IMR-90 (cell line): ENCODE measurements at regions not wholly inside any gene's neighbourhood (a gene's known extent, or its start where the extent isn't known, plus 50 kb on each side); places are given as distances from the start of the nearest gene placed in this dataset.

Experiments used
- ATAC-seq: fragments of 200-7000 bp; cut with Tn5 transposase; 2 replicates; pipeline ENCODE4 v1.9.1; 2020; ENCODE audit warnings: low read depth, mild to moderate bottlenecking, moderate library complexity
- BruUV-seq: library from RNA; stranded (reverse); fragments of 400-500 nt; replicated peaks from 2 replicates; lab custom pipeline; 2021; lab: Mats Ljungman, UMichigan
- CTCF ChIA-PET: fragments of 300-600 bp; formaldehyde crosslinking; extraction: SDS; loops from one replicate; lab custom pipeline; 2021; ENCODE audit warnings: antibody characterized with exemption; lab: Yijun Ruan, JAX
- POLR2A ChIA-PET: fragments of 300-600 bp; sonication (Branson Sonifier 250); formaldehyde crosslinking; loops from one replicate; lab custom pipeline; 2022; ENCODE audit warnings: antibody characterized with exemption; ENCODE audit not compliant: unreplicated experiment; lab: Charles Lee
- DNase-seq: peaks from one replicate; pipeline ENCODE4 v3.0.0; 2013
- H2AFZ ChIP-seq: replicated peaks from 2 replicates; pipeline ENCODE3; 2013; ENCODE audit warnings: low read length, mild to moderate bottlenecking; ENCODE audit not compliant: poor library complexity
- H2AK5ac ChIP-seq: 2 replicates; pipeline ENCODE4 v1.6.1; 2013; ENCODE audit warnings: low read depth, low read length, inconsistent platforms
- H2AK9ac ChIP-seq: replicated peaks from 2 replicates; pipeline ENCODE3; 2013; ENCODE audit warnings: mild to moderate bottlenecking, low read depth, low read length, moderate library complexity; ENCODE audit not compliant: poor library complexity
- H2BK120ac ChIP-seq: 2 replicates; pipeline ENCODE4 v1.6.1; 2013; ENCODE audit warnings: low read depth, low read length, inconsistent platforms
- H2BK15ac ChIP-seq: 3 replicates; pipeline ENCODE4 v1.6.1; 2013; ENCODE audit warnings: low read depth, low read length, inconsistent platforms
- H2BK20ac ChIP-seq: 2 replicates; pipeline ENCODE4 v1.6.1; 2013; ENCODE audit warnings: low read depth, mild to moderate bottlenecking, inconsistent platforms, low read length, moderate library complexity
- H2BK5ac ChIP-seq: 2 replicates; pipeline ENCODE4 v1.6.1; 2013; ENCODE audit warnings: mild to moderate bottlenecking, low read depth, low read length, inconsistent platforms; ENCODE audit not compliant: poor library complexity, severe bottlenecking
- H3K14ac ChIP-seq: replicated peaks from 2 replicates; pipeline ENCODE4 v1.6.1; 2013; ENCODE audit warnings: low read depth, low read length, inconsistent platforms
- H3K18ac ChIP-seq: 2 replicates; pipeline ENCODE4 v1.6.1; 2013; ENCODE audit warnings: low read depth, low read length, control low read depth
- H3K23ac ChIP-seq: 2 replicates; pipeline ENCODE4 v1.6.1; 2013; ENCODE audit warnings: low read depth, low read length, inconsistent platforms
- H3K27ac ChIP-seq: 2 replicates; pipeline ENCODE4 v1.5.1; 2013; ENCODE audit warnings: mild to moderate bottlenecking, control low read depth, low read length; ENCODE audit not compliant: insufficient read depth
- H3K27me3 ChIP-seq: 2 replicates; pipeline ENCODE4 v1.6.1; 2013; ENCODE audit warnings: low read length; ENCODE audit not compliant: control insufficient read depth, insufficient read depth
- H3K36me3 ChIP-seq: 2 replicates; pipeline ENCODE4 v1.6.1; 2013; ENCODE audit warnings: low read length, mixed read lengths; ENCODE audit not compliant: control insufficient read depth, insufficient read depth
- H3K4ac ChIP-seq: 2 replicates; pipeline ENCODE4 v1.6.1; 2013; ENCODE audit warnings: low read depth, low read length, inconsistent platforms
- H3K4me1 ChIP-seq: 2 replicates; pipeline ENCODE4 v1.6.1; 2013; ENCODE audit warnings: low read length, mixed read lengths; ENCODE audit not compliant: control insufficient read depth, insufficient read depth
- H3K4me2 ChIP-seq: 2 replicates; pipeline ENCODE4 v1.6.1; 2013; ENCODE audit warnings: low read depth, mild to moderate bottlenecking, control low read depth, low read length, moderate library complexity
- H3K4me3 ChIP-seq: 2 replicates; pipeline ENCODE4 v1.5.1; 2013; ENCODE audit warnings: low read depth, mild to moderate bottlenecking, control low read depth, low read length, moderate library complexity; ENCODE audit not compliant: insufficient read depth
- H3K56ac ChIP-seq: 2 replicates; pipeline ENCODE4 v1.6.1; 2013; ENCODE audit warnings: low read length, inconsistent platforms; ENCODE audit not compliant: insufficient read depth; ENCODE audit errors: extremely low read depth
- H3K79me1 ChIP-seq, 2 experiments: 2 replicates each; pipeline ENCODE4 v1.6.1; 2013; ENCODE audit warnings: low read length in 2 of 2, inconsistent platforms in 1 of 2, low read depth in 1 of 2
- H3K9ac ChIP-seq: 2 replicates; pipeline ENCODE4 v1.6.1; 2013; ENCODE audit warnings: low read depth, low read length, control low read depth
- H3K9me1 ChIP-seq: 2 replicates; pipeline ENCODE4 v1.6.1; 2013; ENCODE audit warnings: low read length, inconsistent platforms; ENCODE audit not compliant: insufficient read depth
- H3K9me3 ChIP-seq: 2 replicates; pipeline ENCODE4 v1.6.1; 2013; ENCODE audit warnings: low read length; ENCODE audit not compliant: control insufficient read depth, insufficient read depth
- H4K20me1 ChIP-seq: 2 replicates; pipeline ENCODE4 v1.6.1; 2013; ENCODE audit warnings: low read length, inconsistent platforms; ENCODE audit not compliant: insufficient read depth
- H4K5ac ChIP-seq: 2 replicates; pipeline ENCODE4 v1.6.1; 2013; ENCODE audit warnings: mild to moderate bottlenecking, low read depth, low read length, control low read depth
- H4K8ac ChIP-seq, 2 experiments: 2 replicates each; pipeline ENCODE4 v1.6.1; 2013; ENCODE audit warnings: low read depth in 2 of 2, low read length in 2 of 2, control low read depth in 1 of 2, inconsistent platforms in 1 of 2
- H4K91ac ChIP-seq: 2 replicates; pipeline ENCODE4 v1.6.1; 2013; ENCODE audit warnings: low read depth, low read length, inconsistent platforms; ENCODE audit not compliant: insufficient read depth
- BHLHE40 ChIP-seq: fragments of 150-350 bp; IDR thresholded peaks from 2 replicates; pipeline ENCODE4 v1.6.1; 2016; ENCODE audit warnings: mild to moderate bottlenecking, low read depth, low read length
- CEBPB ChIP-seq: IDR thresholded peaks from 2 replicates; pipeline ENCODE4 v1.6.1; 2012; ENCODE audit warnings: low read depth, low read length, improper control_type of control experiment
- CHD1 ChIP-seq: IDR thresholded peaks from 2 replicates; pipeline ENCODE4 v1.6.1; 2012; ENCODE audit warnings: low read depth, low read length, improper control_type of control experiment
- ELK1 ChIP-seq: fragments of 150-350 bp; IDR thresholded peaks from 2 replicates; pipeline ENCODE4 v1.6.1; 2016; ENCODE audit warnings: low read depth, mild to moderate bottlenecking, low read length, moderate library complexity, borderline replicate concordance
- FOS ChIP-seq: fragments of 150-350 bp; IDR thresholded peaks from 2 replicates; pipeline ENCODE4 v1.6.1; 2016; ENCODE audit warnings: low read depth, low read length
- MAFK ChIP-seq: IDR thresholded peaks from 2 replicates; pipeline ENCODE4 v1.6.1; 2012; ENCODE audit warnings: low read depth, low read length, improper control_type of control experiment
- MAZ ChIP-seq: IDR thresholded peaks from 2 replicates; pipeline ENCODE4 v1.6.1; 2012; ENCODE audit warnings: low read depth, mild to moderate bottlenecking, low read length, improper control_type of control experiment, moderate library complexity, borderline replicate concordance
- MXI1 ChIP-seq: IDR thresholded peaks from 2 replicates; pipeline ENCODE4 v1.6.1; 2012; ENCODE audit warnings: low read depth, mild to moderate bottlenecking, low read length, moderate library complexity, borderline replicate concordance
- NFE2L2 ChIP-seq: fragments of 150-350 bp; IDR thresholded peaks from 2 replicates; pipeline ENCODE4 v1.6.1; 2016; ENCODE audit warnings: low read depth, mild to moderate bottlenecking, low read length
- POLR2A ChIP-seq: IDR thresholded peaks from 2 replicates; pipeline ENCODE4 v1.6.1; 2012; ENCODE audit warnings: mild to moderate bottlenecking, low read depth, low read length
- RAD21 ChIP-seq: IDR thresholded peaks from 2 replicates; pipeline ENCODE4 v1.6.1; 2012; ENCODE audit warnings: low read length, improper control_type of control experiment
- RCOR1 ChIP-seq: IDR thresholded peaks from 2 replicates; pipeline ENCODE4 v1.6.1; 2012; ENCODE audit warnings: mild to moderate bottlenecking, low read length, improper control_type of control experiment; ENCODE audit not compliant: insufficient replicate concordance
- RFX5 ChIP-seq: IDR thresholded peaks from 2 replicates; pipeline ENCODE4 v1.8.0; 2012; ENCODE audit warnings: low read depth, mild to moderate bottlenecking, low read length, moderate library complexity
- SMC3 ChIP-seq: fragments of 150-350 bp; IDR thresholded peaks from 2 replicates; pipeline ENCODE4 v1.6.1; 2016; ENCODE audit warnings: low read depth, mild to moderate bottlenecking, antibody characterized with exemption, low read length, moderate library complexity
- USF2 ChIP-seq: fragments of 150-350 bp; IDR thresholded peaks from 2 replicates; pipeline ENCODE4 v1.6.1; 2017; ENCODE audit warnings: mild to moderate bottlenecking, antibody characterized with exemption, low read length, low read depth
- WGBS, 2 experiments: methylation state at CpG; one replicate each; pipeline versions ENCODE4 v1.1.5 to v1.1.7; 2013; ENCODE audit warnings: missing lambda C conversion rate in 2 of 2; ENCODE audit not compliant: insufficient read length in 1 of 2; ENCODE audit errors: extremely low coverage in 2 of 2; 5-methylcytosine and 5-hydroxymethylcytosine counted together
- dilution Hi-C: fragments of 300-500 bp; cut with HindIII; formaldehyde crosslinking; loops from one replicate; pipeline ENCODE4 v1.14.3; 2018; ENCODE audit warnings: low sequenced_read_pairs; ENCODE audit not compliant: unreplicated experiment
- in situ Hi-C: fragments of 300-500 bp; cut with MboI; formaldehyde crosslinking; loops from 3 replicates; pipeline ENCODE4 v1.14.3; 2019; ENCODE audit warnings: low sequenced_read_pairs, inconsistent platforms, mixed read lengths
- intact Hi-C: fragments of 100-400 bp; cut with micrococcal nuclease; formaldehyde crosslinking; loops from 2 replicates; pipeline ENCODE4 v1.10.0; 2022
- TF ChIP-seq, protein P1 (sequence below): conservative IDR thresholded peaks from 2 replicates; pipeline ENCODE4 v1.5.1; 2012; ENCODE audit warnings: mild to moderate bottlenecking, low read depth, low read length, improper control_type of control experiment

- Histone ChIP-seq H3K4me2 (no peak overlapping the region), H3K9me1 (no peaks in the 10 kb centered on the region), H2AK9ac (no peak overlapping the region), H2BK120ac (no peak overlapping the region), H3K56ac (no peak overlapping the region), H3K9ac (no peak overlapping the region), H3K14ac (no peak overlapping the region), H3K9me3 (no peaks in the 10 kb centered on the region), H2BK5ac (no peak overlapping the region), H3K23ac (no peak overlapping the region), H3K4me1 (no peaks in the 10 kb centered on the region), H4K91ac (no peak overlapping the region), H3K18ac (no peak overlapping the region), H4K5ac (no peak overlapping the region), H4K20me1 (no peaks in the 10 kb centered on the region), H2AK5ac (no peak overlapping the region), H3K4ac (no peak overlapping the region), H2BK20ac (no peak overlapping the region), H3K27me3 (peaks cover 4% of the 10 kb centered on the region; the same call in 1 of the 2 replicates), H3K79me1 (no peaks in the 10 kb centered on the region), H3K4me3 (no peak overlapping the region), H4K8ac (no peak overlapping the region), H3K27ac (no peak overlapping the region), H3K36me3 (no peaks in the 10 kb centered on the region), H2AFZ (no peak overlapping the region), H2BK15ac (no peak overlapping the region)
- intact Hi-C loops (no loop called here), in situ Hi-C loops (no loop called here), dilution Hi-C loops (no loop called here)
- no peak for DNase-seq
- ChIA-PET POLR2A (no interaction called here), CTCF (no interaction called here)
- 67% methylated on average over 1 of the region's 3 CpGs; no CpG with 5 or more reads in 1 of the 2 experiments for WGBS, 2 experiments
- no TSS peak for BruUV-seq
- TF ChIP-seq MXI1 (no peak), BHLHE40 (no peak), MAZ (no peak), NFE2L2 (no peak), CHD1 (no peak), RAD21 (no peak), RFX5 (no peak), FOS (no peak), RCOR1 (no peak), MAFK (no peak), CEBPB (no peak), ELK1 (no peak), POLR2A (no peak), USF2 (no peak), SMC3 (no peak)
- TF ChIP-seq, protein P1, sequence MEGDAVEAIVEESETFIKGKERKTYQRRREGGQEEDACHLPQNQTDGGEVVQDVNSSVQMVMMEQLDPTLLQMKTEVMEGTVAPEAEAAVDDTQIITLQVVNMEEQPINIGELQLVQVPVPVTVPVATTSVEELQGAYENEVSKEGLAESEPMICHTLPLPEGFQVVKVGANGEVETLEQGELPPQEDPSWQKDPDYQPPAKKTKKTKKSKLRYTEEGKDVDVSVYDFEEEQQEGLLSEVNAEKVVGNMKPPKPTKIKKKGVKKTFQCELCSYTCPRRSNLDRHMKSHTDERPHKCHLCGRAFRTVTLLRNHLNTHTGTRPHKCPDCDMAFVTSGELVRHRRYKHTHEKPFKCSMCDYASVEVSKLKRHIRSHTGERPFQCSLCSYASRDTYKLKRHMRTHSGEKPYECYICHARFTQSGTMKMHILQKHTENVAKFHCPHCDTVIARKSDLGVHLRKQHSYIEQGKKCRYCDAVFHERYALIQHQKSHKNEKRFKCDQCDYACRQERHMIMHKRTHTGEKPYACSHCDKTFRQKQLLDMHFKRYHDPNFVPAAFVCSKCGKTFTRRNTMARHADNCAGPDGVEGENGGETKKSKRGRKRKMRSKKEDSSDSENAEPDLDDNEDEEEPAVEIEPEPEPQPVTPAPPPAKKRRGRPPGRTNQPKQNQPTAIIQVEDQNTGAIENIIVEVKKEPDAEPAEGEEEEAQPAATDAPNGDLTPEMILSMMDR, result no peak
- no peak for ATAC-seq
Observed at GRCh38 chr3:157832588-157832987, 273.6 kb downstream of the SHOX2 start.
